GM21447 (cell line): ENCODE measurements at regions not wholly inside any gene's neighbourhood (a gene's known extent, or its start where the extent isn't known, plus 50 kb on each side); places are given as distances from the start of the nearest gene placed in this dataset.

ENCODE experiments used
- ATAC-seq: cut with Tn5 transposase; IDR thresholded peaks from one replicate; pipeline ENCODE4 v1.9.1; 2021; ENCODE audit not compliant: unreplicated experiment

GRCh38 chr22:47334601-47335000 is 572.2 kb downstream of the TBC1D22A start:
- no peak for ATAC-seq

- no peak for ATAC-seq
These were observed 571.2 kb downstream of the TBC1D22A start for GRCh38 chr22:47333625-47334024.

- no peak for ATAC-seq
These were observed 570.0 kb downstream of the TBC1D22A start for GRCh38 chr22:47332246-47332980.

GRCh38 chr22:47331750-47332149 is 569.3 kb downstream of the TBC1D22A start:
- ATAC-seq: no peak

- ATAC-seq: no peak
These were observed 567.5 kb downstream of the TBC1D22A start for GRCh38 chr22:47329727-47330650.

- no peak for ATAC-seq
These were observed 566.2 kb downstream of the TBC1D22A start for GRCh38 chr22:47328550-47329243.

- no peak for ATAC-seq
These were observed 564.8 kb downstream of the TBC1D22A start for GRCh38 chr22:47327241-47327640.

- ATAC-seq: no peak
These were observed 562.8 kb downstream of the TBC1D22A start for GRCh38 chr22:47325249-47325648.

GRCh38 chr22:47324435-47324990 is 562.1 kb downstream of the TBC1D22A start:
- ATAC-seq: no peak

- ATAC-seq: no peak
These were observed 561.1 kb downstream of the TBC1D22A start for GRCh38 chr22:47323518-47323917.

- no peak for ATAC-seq
These were observed 560.4 kb downstream of the TBC1D22A start for GRCh38 chr22:47322854-47323253.

GRCh38 chr22:47320560-47320959 is 558.1 kb downstream of the TBC1D22A start:
- ATAC-seq: no peak

GRCh38 chr22:47318041-47318737 is 555.7 kb downstream of the TBC1D22A start:
- no peak for ATAC-seq

- no peak for ATAC-seq
These were observed 553.5 kb downstream of the TBC1D22A start for GRCh38 chr22:47315862-47316419.

GRCh38 chr22:47310601-47311000 is 548.2 kb downstream of the TBC1D22A start:
- no peak for ATAC-seq

- ATAC-seq: no peak
These were observed 547.5 kb downstream of the TBC1D22A start for GRCh38 chr22:47309946-47310345.

- ATAC-seq: no peak
These were observed 547.0 kb downstream of the TBC1D22A start for GRCh38 chr22:47309476-47309875.

- ATAC-seq: no peak
These were observed 546.4 kb downstream of the TBC1D22A start for GRCh38 chr22:47308886-47309285.

- ATAC-seq: no peak
These were observed 545.4 kb downstream of the TBC1D22A start for GRCh38 chr22:47307822-47308221.

- ATAC-seq: no peak
These were observed 544.9 kb downstream of the TBC1D22A start for GRCh38 chr22:47307326-47307725.
